Panc1 (cell line): ENCODE measurements at regions not wholly inside any gene's neighbourhood (a gene's known extent, or its start where the extent isn't known, plus 50 kb on each side); places are given as distances from the start of the nearest gene placed in this dataset.

Experiments
- ATAC-seq: fragments of 200-7000 bp; cut with Tn5 transposase; 2 replicates; pipeline ENCODE4 v1.9.1; 2020; ENCODE audit warnings: mild to moderate bottlenecking, moderate library complexity
- BruUV-seq: library from RNA; stranded (reverse); fragments of 400-500 nt; replicated peaks from 2 replicates; lab custom pipeline; 2021; lab: Mats Ljungman, UMichigan
- CTCF ChIA-PET: fragments of 300-600 bp; sonication (Branson Sonifier 250); formaldehyde crosslinking; loops from one replicate; lab custom pipeline; 2022; ENCODE audit warnings: antibody characterized with exemption; lab: Charles Lee
- POLR2A ChIA-PET: fragments of 300-600 bp; sonication (Branson Sonifier 250); formaldehyde crosslinking; loops from one replicate; lab custom pipeline; 2022; ENCODE audit warnings: antibody characterized with exemption; lab: Charles Lee
- DNase-seq: peaks from one replicate; pipeline ENCODE4 v3.0.0-alpha.2; 2010; ENCODE audit warnings: low read depth, low spot score
- H3K27ac ChIP-seq: 2 replicates; pipeline ENCODE4 v1.5.1; 2011; ENCODE audit warnings: mild to moderate bottlenecking, low read length, inconsistent platforms
- H3K27me3 ChIP-seq: fragments of 200-500 bp; sonication (Bioruptor generic); 2 replicates; pipeline ENCODE4 v1.6.0; 2014; ENCODE audit warnings: low read length, inconsistent platforms; ENCODE audit not compliant: control insufficient read depth, insufficient read depth
- H3K36me3 ChIP-seq: fragments of 200-500 bp; sonication (Bioruptor generic); 2 replicates; pipeline ENCODE4 v1.5.1; 2014; ENCODE audit warnings: inconsistent platforms, mild to moderate bottlenecking, low read length, moderate library complexity; ENCODE audit not compliant: control insufficient read depth, insufficient read depth
- H3K4me1 ChIP-seq: 2 replicates; pipeline ENCODE4 v1.5.1; 2011; ENCODE audit warnings: inconsistent platforms, mild to moderate bottlenecking, low read length, moderate library complexity; ENCODE audit not compliant: control insufficient read depth, insufficient read depth
- H3K4me3 ChIP-seq, 2 experiments: 2 replicates each; pipeline ENCODE4 v1.5.1; 2011 to 2012; ENCODE audit warnings: low read depth in 2 of 2, low read length in 2 of 2, mild to moderate bottlenecking in 2 of 2, inconsistent platforms in 1 of 2, moderate library complexity in 1 of 2
- H3K9me3 ChIP-seq: fragments of 200-500 bp; sonication (Bioruptor generic); 2 replicates; pipeline ENCODE4 v1.5.1; 2014; ENCODE audit warnings: low read depth, mild to moderate bottlenecking, inconsistent platforms, low read length, moderate library complexity; ENCODE audit not compliant: control insufficient read depth, insufficient read depth
- POLR2AphosphoS5 ChIP-seq: IDR thresholded peaks from 2 replicates; pipeline ENCODE4 v1.6.1; 2012; ENCODE audit warnings: mild to moderate bottlenecking, low read depth, low read length, moderate library complexity
- REST ChIP-seq, 2 experiments: IDR thresholded peaks; 2 replicates each; pipeline ENCODE4 v1.6.1; 2011 to 2012; ENCODE audit warnings: low read depth in 2 of 2, control low read depth in 1 of 2, low read length in 1 of 2, mild to moderate bottlenecking in 1 of 2, moderate library complexity in 1 of 2; ENCODE audit not compliant: insufficient read depth in 1 of 2
- SIN3A ChIP-seq: IDR thresholded peaks from 2 replicates; pipeline ENCODE4 v1.6.1; 2012; ENCODE audit warnings: low read depth, mild to moderate bottlenecking, low read length, moderate library complexity, borderline replicate concordance; ENCODE audit not compliant: insufficient read depth
- TCF7L2 ChIP-seq: IDR thresholded peaks from 2 replicates; pipeline ENCODE4 v1.6.1; 2011; ENCODE audit warnings: mild to moderate bottlenecking, low read depth, low read length, inconsistent platforms
- in situ Hi-C: cut with HindIII; loops from 2 replicates; pipeline ENCODE4 v1.10.0; 2016; ENCODE audit warnings: low sequenced_read_pairs, low pct_unique_long_range_greater_than_20kb
- intact Hi-C: fragments of 100-400 bp; cut with micrococcal nuclease; formaldehyde crosslinking; loops from one replicate; pipeline ENCODE4 v1.10.0; 2022; ENCODE audit not compliant: unreplicated experiment
- TF ChIP-seq, protein P1 (sequence below): fragments of 450-650 bp; IDR thresholded peaks from 2 replicates; pipeline ENCODE4 v1.5.1; 2017; ENCODE audit warnings: mild to moderate bottlenecking

- BruUV-seq, result no TSS peak
- DNase-seq, result no peak
- in situ Hi-C loops (no loop called here), intact Hi-C loops (no loop called here)
- H3K9me3 ChIP-seq, result no peaks in the 10 kb centered on the region
- H3K36me3 ChIP-seq, result no peaks in the 10 kb centered on the region
- TF ChIP-seq, protein P1, sequence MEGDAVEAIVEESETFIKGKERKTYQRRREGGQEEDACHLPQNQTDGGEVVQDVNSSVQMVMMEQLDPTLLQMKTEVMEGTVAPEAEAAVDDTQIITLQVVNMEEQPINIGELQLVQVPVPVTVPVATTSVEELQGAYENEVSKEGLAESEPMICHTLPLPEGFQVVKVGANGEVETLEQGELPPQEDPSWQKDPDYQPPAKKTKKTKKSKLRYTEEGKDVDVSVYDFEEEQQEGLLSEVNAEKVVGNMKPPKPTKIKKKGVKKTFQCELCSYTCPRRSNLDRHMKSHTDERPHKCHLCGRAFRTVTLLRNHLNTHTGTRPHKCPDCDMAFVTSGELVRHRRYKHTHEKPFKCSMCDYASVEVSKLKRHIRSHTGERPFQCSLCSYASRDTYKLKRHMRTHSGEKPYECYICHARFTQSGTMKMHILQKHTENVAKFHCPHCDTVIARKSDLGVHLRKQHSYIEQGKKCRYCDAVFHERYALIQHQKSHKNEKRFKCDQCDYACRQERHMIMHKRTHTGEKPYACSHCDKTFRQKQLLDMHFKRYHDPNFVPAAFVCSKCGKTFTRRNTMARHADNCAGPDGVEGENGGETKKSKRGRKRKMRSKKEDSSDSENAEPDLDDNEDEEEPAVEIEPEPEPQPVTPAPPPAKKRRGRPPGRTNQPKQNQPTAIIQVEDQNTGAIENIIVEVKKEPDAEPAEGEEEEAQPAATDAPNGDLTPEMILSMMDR, result no peak
- TF ChIP-seq TCF7L2, result no peak
- TF ChIP-seq SIN3A, result no peak
- no peak for TF ChIP-seq REST (IDR thresholded peaks at IDR 0.05; ENCODE audit: insufficient read depth in 1 of 2, low read depth in 2 of 2, low read length in 1 of 2)
- no peak for TF ChIP-seq POLR2AphosphoS5
- no peaks in the 10 kb centered on the region for H3K4me1 ChIP-seq
- no peak for ATAC-seq
- no peak overlapping the region for H3K4me3 ChIP-seq
- CTCF ChIA-PET, result no interaction called here
- POLR2A ChIA-PET, result no interaction called here
- no peaks in the 10 kb centered on the region for H3K27me3 ChIP-seq
- no peak overlapping the region for H3K27ac ChIP-seq
These were observed 429.8 kb downstream of the FOXO1 start for GRCh38 chr13:40236566-40237168.

GRCh38 chr13:40238761-40239160, 427.7 kb downstream of the FOXO1 start:
- BruUV-seq, result no TSS peak

More at GRCh38 chr13:40238761-40239160, 427.7 kb downstream of the FOXO1 start:
- H3K27ac ChIP-seq, result no peak overlapping the region
- in situ Hi-C loops (no loop called here), intact Hi-C loops (no loop called here)
- no peak for TF ChIP-seq REST (IDR thresholded peaks at IDR 0.05; ENCODE audit: insufficient read depth in 1 of 2, low read depth in 2 of 2, low read length in 1 of 2)
- H3K36me3 ChIP-seq, result no peaks in the 10 kb centered on the region
- ATAC-seq (no peak), DNase-seq (no peak)
- no peak overlapping the region for H3K4me3 ChIP-seq
- POLR2A ChIA-PET, result no interaction called here
- no peaks in the 10 kb centered on the region for H3K9me3 ChIP-seq
- H3K4me1 ChIP-seq, result no peaks in the 10 kb centered on the region
- H3K27me3 ChIP-seq, result no peaks in the 10 kb centered on the region
- CTCF ChIA-PET, result no interaction called here
